Activated T-cell treated with anti-CD3 and anti-CD28 coated beads, Interleukin-2, amount 50 U/mL, for 72 hours (primary cell): ENCODE measurements at regions not wholly inside any gene's neighbourhood (a gene's known extent, or its start where the extent isn't known, plus 50 kb on each side); places are given as distances from the start of the nearest gene placed in this dataset.
"Not testable (repeated sequence)": the region's sequence is repeated elsewhere in the genome, so short reads cannot be mapped to it uniquely, and the experiment has no call there.

Experiments used
- ATAC-seq, 2 donors: fragments of 150-1000 bp; cut with Tn5 transposase; replicated peaks in 1 of 2; 2 replicates each; pipeline ENCODE4 v1.10.0; 2021; ENCODE audit warnings: moderate library complexity in 2 of 2, mild to moderate bottlenecking in 1 of 2
- DNase-seq, 2 donors: peaks; one replicate each; pipeline ENCODE4 v3.0.0; 2021 to 2022; ENCODE audit warnings: mixed read lengths in 1 of 2
- H3K27ac Mint-ChIP-seq: one replicate; pipeline ENCODE4 v1.8.0; 2022; ENCODE audit warnings: mild to moderate bottlenecking, moderate library complexity, mixed read lengths
- H3K27me3 Mint-ChIP-seq: one replicate; pipeline ENCODE4 v1.8.0; 2022; ENCODE audit warnings: low read depth, mixed read lengths
- H3K36me3 Mint-ChIP-seq, 2 donors: one replicate each; pipeline ENCODE4 v1.8.0; 2022; ENCODE audit warnings: mixed read lengths in 2 of 2, mild to moderate bottlenecking in 1 of 2; ENCODE audit not compliant: insufficient read depth in 2 of 2
- H3K4me1 Mint-ChIP-seq: one replicate; pipeline ENCODE4 v1.8.0; 2022; ENCODE audit warnings: low read depth, mixed read lengths
- H3K4me3 Mint-ChIP-seq, 2 donors: one replicate each; pipeline ENCODE4 v1.8.0; 2022; ENCODE audit warnings: mild to moderate bottlenecking in 2 of 2, mixed read lengths in 2 of 2, moderate library complexity in 2 of 2
- H3K9me3 Mint-ChIP-seq, 2 donors: one replicate each; pipeline ENCODE4 v1.8.0; 2022; ENCODE audit warnings: mixed read lengths in 2 of 2

GRCh38 chr12:67469666-67470065, 178.9 kb upstream of the DYRK2 start:
- Mint-ChIP-seq H3K27ac (no peak overlapping the region), H3K4me1 (peaks cover 6% of the 10 kb centered on the region), H3K9me3 (peaks cover 7 to 9% of the 10 kb centered on the region in 2 donors), H3K36me3 (peaks cover 3 to 5% of the 10 kb centered on the region in 2 donors), H3K27me3 (peaks cover 8% of the 10 kb centered on the region), H3K4me3 (no peak overlapping the region)
- DNase-seq (no peak), ATAC-seq (peak; percentile 31 to 42)

DNA sequence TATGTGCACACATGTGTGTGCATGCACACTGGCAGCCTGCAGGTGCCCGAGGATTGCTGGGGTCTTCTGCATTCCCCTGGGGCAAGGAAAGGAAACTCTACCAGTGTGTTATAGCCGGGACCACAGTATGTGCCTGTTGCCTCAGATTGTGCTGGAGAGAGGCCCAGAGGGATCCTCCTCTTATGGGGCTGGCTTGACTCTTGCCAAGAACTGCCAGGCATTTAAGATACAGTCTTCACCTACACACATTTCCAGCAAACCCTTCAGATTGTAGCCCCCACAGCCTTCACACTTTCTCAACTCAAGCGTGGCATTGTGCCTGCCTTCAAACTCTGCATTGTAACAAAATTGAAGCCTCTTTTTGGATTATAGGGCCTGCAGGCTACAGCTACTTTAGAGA, 176.7 kb upstream of the DYRK2 start:
- Mint-ChIP-seq H3K4me1 (peaks cover 15% of the 10 kb centered on the region), H3K27me3 (peaks cover 8% of the 10 kb centered on the region), H3K27ac (no peak overlapping the region), H3K36me3 (peaks cover under 1 to 3% of the 10 kb centered on the region in 2 donors), H3K9me3 (peaks cover under 1 to 3% of the 10 kb centered on the region in 2 donors), H3K4me3 (no peak overlapping the region)
- DNase-seq = no peak
- ATAC-seq = no peak

- H3K4me3 Mint-ChIP-seq = no peak overlapping the region
- ATAC-seq (no peak), DNase-seq (no peak)
- H3K27ac Mint-ChIP-seq = no peak overlapping the region
- H3K36me3 Mint-ChIP-seq = no peaks in the 10 kb centered on the region
- peaks cover 15% of the 10 kb centered on the region for H3K4me1 Mint-ChIP-seq
- peaks cover 8% of the 10 kb centered on the region for H3K27me3 Mint-ChIP-seq
- H3K9me3 Mint-ChIP-seq = no peaks in the 10 kb centered on the region
Observed at GRCh38 chr12:67472539-67472938, 176.0 kb upstream of the DYRK2 start.

DNA sequence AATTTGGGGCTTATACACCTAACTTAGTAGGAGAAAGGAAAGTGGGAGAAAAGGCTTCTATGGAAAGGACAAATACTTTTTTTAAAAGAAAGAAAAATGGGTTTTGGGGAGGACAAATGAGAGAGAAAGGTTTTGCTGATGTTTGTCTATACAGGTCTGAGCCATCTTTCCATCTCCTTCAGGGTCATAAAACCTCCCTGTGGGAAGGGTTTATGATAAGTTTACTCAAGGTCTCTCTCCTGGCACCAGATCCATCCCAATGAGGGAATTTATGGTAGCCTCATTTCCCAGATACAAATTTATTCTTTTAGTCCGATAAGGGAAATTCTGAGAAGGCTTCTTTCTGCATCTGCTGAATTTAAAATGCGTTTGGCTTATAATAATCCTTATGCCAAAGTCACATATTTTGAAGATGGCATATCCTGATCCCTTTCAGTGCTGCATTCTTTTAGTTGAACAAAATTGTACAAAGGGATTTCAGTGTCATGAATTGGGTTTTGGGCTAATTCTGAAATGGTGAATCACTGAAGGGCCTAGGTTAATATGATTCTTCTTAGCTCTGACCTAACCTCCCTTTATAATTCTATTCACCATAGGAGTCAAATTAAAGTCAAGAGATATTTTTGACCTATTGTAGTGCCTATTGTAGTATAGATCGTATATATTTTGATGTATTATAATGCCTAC, 173.5 kb upstream of the DYRK2 start:
- Mint-ChIP-seq H3K4me1 (peaks cover 15% of the 10 kb centered on the region), H3K36me3 (no peaks in the 10 kb centered on the region), H3K9me3 (no peaks in the 10 kb centered on the region), H3K27ac (peak overlapping the region; percentile 29), H3K4me3 (no peak overlapping the region), H3K27me3 (peaks cover 8% of the 10 kb centered on the region)
- DNase-seq (no peak), ATAC-seq (no peak)

GRCh38 chr12:67475725-67476124, 172.8 kb upstream of the DYRK2 start:
- Mint-ChIP-seq H3K27me3 (peaks cover 8% of the 10 kb centered on the region), H3K9me3 (no peaks in the 10 kb centered on the region), H3K4me1 (peaks cover 15% of the 10 kb centered on the region), H3K36me3 (no peaks in the 10 kb centered on the region), H3K27ac (no peak overlapping the region), H3K4me3 (no peak overlapping the region)
- DNase-seq (no peak), ATAC-seq (no peak)

GRCh38 chr12:67477681-67478265, 170.8 kb upstream of the DYRK2 start:
- no peak overlapping the region for H3K27ac Mint-ChIP-seq
- no peaks in the 10 kb centered on the region for H3K9me3 Mint-ChIP-seq
- H3K27me3 Mint-ChIP-seq = peaks cover 8% of the 10 kb centered on the region
- no peak overlapping the region for H3K4me3 Mint-ChIP-seq
- DNase-seq = no peak
- no peaks in the 10 kb centered on the region for H3K36me3 Mint-ChIP-seq
- peaks cover 22% of the 10 kb centered on the region for H3K4me1 Mint-ChIP-seq
- ATAC-seq = no peak

DNA sequence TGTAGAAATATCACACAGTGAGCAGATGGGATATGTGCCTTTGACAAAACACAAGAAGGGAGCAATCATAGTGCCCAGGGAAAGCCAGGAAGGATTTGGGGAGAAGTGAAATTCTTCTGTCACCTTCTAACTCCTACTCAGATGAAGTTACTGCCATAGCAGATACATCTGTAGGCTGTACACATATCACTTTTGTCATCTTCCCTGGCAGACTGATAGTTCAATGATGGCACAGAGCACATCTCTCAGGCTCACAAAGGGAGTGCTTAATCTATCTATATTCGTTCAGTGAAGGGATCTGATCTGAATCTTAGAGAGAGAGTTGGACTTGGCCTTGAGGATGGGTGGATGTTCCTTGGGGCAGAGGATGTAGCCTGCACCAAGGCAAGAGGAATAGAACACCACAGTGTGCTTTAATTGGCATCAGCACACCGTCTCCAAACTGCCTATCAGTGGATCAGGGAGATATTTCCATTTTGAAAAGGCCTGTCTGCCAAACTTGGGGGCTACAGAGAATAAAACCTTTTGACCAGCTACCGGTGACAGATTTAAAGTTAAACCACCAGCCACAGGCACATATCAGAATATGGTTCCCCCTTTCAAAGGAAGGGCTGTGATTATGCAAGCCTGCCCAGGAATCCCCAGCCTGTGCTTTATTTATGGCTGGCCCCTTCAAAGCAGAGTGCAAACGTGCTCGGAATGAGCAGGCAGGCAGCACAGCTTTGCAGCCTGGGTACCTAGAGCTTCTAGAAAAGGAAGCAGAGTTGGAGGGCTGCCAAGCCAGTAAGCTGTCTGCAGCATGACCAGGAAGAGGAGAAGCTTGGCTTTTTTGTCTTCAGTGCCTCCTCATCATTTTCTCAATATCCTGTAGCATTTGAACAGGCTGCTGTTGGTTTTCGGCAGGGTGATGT, 165.5 kb upstream of the DYRK2 start:
- peak; percentile 88 to 92 for ATAC-seq
- H3K27ac Mint-ChIP-seq = no peak overlapping the region
- peaks cover 7 to 11% of the 10 kb centered on the region in 2 donors for H3K36me3 Mint-ChIP-seq
- peaks cover 3 to 4% of the 10 kb centered on the region in 2 donors for H3K9me3 Mint-ChIP-seq
- H3K4me3 Mint-ChIP-seq = peak overlapping the region in 1 of 2 donors; percentile 7
- H3K27me3 Mint-ChIP-seq = no peaks in the 10 kb centered on the region
- peak; percentile 71 to 78 for DNase-seq
- peaks cover 36% of the 10 kb centered on the region for H3K4me1 Mint-ChIP-seq

GRCh38 chr12:67483871-67484554, 164.5 kb upstream of the DYRK2 start:
- DNase-seq = no peak
- H3K27ac Mint-ChIP-seq = no peak overlapping the region
- H3K9me3 Mint-ChIP-seq = peaks cover 4 to 8% of the 10 kb centered on the region in 2 donors
- peaks cover 36% of the 10 kb centered on the region for H3K4me1 Mint-ChIP-seq
- H3K36me3 Mint-ChIP-seq = peaks cover 11 to 20% of the 10 kb centered on the region in 2 donors
- H3K27me3 Mint-ChIP-seq = no peaks in the 10 kb centered on the region
- no peak overlapping the region for H3K4me3 Mint-ChIP-seq
- peak; percentile 39 to 40 for ATAC-seq

GRCh38 chr12:67484791-67485480, 163.6 kb upstream of the DYRK2 start:
- Mint-ChIP-seq H3K27me3 (no peaks in the 10 kb centered on the region), H3K4me3 (peak overlapping the region in 1 of 2 donors; percentile 28), H3K36me3 (peaks cover 17 to 26% of the 10 kb centered on the region in 2 donors), H3K4me1 (peaks cover 36% of the 10 kb centered on the region), H3K27ac (no peak overlapping the region), H3K9me3 (peaks cover 10 to 11% of the 10 kb centered on the region in 2 donors)
- DNase-seq = no peak
- ATAC-seq = no peak

GRCh38 chr12:67486671-67487070, 161.9 kb upstream of the DYRK2 start:
- ATAC-seq = no peak
- Mint-ChIP-seq H3K9me3 (peaks cover 17 to 18% of the 10 kb centered on the region in 2 donors), H3K36me3 (peaks cover 21 to 33% of the 10 kb centered on the region in 2 donors), H3K27me3 (no peaks in the 10 kb centered on the region), H3K4me1 (peaks cover 36% of the 10 kb centered on the region), H3K27ac (no peak overlapping the region), H3K4me3 (no peak overlapping the region)
- DNase-seq = no peak

DNA sequence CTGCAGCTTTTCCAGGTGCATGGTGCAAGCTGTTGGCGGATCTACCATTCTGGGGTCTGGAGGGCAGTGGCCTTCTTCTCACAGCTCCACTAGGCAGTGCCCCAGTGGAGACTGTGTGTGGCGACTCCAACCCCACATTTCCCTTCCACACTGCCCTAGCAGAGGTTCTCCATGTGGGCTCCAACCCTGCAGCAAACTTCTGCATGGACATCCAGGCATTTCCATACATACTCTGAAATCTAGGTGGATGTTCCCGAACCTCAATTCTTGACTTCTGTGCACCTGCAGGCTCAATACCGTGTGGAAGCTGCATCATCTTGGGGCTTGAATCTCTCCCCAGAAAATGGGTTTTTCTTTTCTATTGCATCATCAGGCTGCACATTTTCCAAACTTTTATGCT, 160.2 kb upstream of the DYRK2 start:
- H3K4me3 Mint-ChIP-seq, H3K27ac Mint-ChIP-seq, H3K27me3 Mint-ChIP-seq, DNase-seq, ATAC-seq: not testable (repeated sequence)
- peaks cover 21 to 25% of the 10 kb centered on the region in 2 donors for H3K9me3 Mint-ChIP-seq
- H3K36me3 Mint-ChIP-seq = peaks cover 25 to 37% of the 10 kb centered on the region in 2 donors
- peaks cover 23% of the 10 kb centered on the region for H3K4me1 Mint-ChIP-seq

- ATAC-seq (no peak), DNase-seq (no peak)
- no peak overlapping the region for H3K27ac Mint-ChIP-seq
- H3K27me3 Mint-ChIP-seq = no peaks in the 10 kb centered on the region
- H3K9me3 Mint-ChIP-seq = peaks cover 21 to 25% of the 10 kb centered on the region in 2 donors
- H3K4me1 Mint-ChIP-seq = peaks cover 17% of the 10 kb centered on the region
- H3K4me3 Mint-ChIP-seq = no peak overlapping the region
- H3K36me3 Mint-ChIP-seq = peaks cover 25 to 37% of the 10 kb centered on the region in 2 donors
Observed at GRCh38 chr12:67489007-67489406, 159.5 kb upstream of the DYRK2 start.
